Amygdala (tissue), 56 donors: ENCODE measurements at regions not wholly inside any gene's neighbourhood (a gene's known extent, or its start where the extent isn't known, plus 50 kb on each side); places are given as distances from the start of the nearest gene placed in this dataset.
"Not testable (repeated sequence)": the region's sequence is repeated elsewhere in the genome, so short reads cannot be mapped to it uniquely, and the experiment has no call there.

Experiments
- DNase-seq, 56 donors: peaks; one replicate each; lab custom pipeline; 2025; lab: John Stamatoyannopoulos, UW

GRCh38 chr2:78118037-78118436 is 595.9 kb upstream of the LRRTM4 start:
- DNase-seq, result no peak

- no peak for DNase-seq
Observed at GRCh38 chr2:78120275-78120674, 598.1 kb upstream of the LRRTM4 start.

GRCh38 chr2:78125042-78125441 is 602.9 kb upstream of the LRRTM4 start:
- no peak for DNase-seq

- DNase-seq, result no peak
Observed at GRCh38 chr2:78127424-78127823, 605.2 kb upstream of the LRRTM4 start.

GRCh38 chr2:78132391-78133370 is 610.5 kb upstream of the LRRTM4 start:
- no peak for DNase-seq

GRCh38 chr2:78145395-78145996 is 623.3 kb upstream of the LRRTM4 start:
- no peak for DNase-seq

- DNase-seq, result no peak
Observed at GRCh38 chr2:78145997-78146722, 624.0 kb upstream of the LRRTM4 start.

DNA sequence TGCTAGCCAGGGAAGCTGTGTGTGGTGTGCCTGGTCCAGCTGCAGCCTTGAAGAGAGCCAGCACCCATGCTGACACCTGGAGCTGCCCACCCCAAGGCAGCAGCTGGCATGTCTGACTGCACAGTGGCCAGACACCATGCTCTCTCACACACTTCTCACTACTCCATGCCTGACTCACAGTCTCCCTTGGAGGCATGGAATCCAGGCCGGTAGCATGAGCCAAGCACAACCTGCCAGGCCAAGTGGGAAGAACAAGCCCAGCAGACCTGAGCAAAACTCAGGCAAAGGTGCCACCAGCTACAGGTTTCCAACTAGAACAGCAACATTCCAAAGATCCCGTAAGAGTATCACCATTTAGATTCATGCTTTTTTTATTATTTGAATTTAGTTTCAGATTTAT is 625.3 kb upstream of the LRRTM4 start:
- no peak for DNase-seq

DNA sequence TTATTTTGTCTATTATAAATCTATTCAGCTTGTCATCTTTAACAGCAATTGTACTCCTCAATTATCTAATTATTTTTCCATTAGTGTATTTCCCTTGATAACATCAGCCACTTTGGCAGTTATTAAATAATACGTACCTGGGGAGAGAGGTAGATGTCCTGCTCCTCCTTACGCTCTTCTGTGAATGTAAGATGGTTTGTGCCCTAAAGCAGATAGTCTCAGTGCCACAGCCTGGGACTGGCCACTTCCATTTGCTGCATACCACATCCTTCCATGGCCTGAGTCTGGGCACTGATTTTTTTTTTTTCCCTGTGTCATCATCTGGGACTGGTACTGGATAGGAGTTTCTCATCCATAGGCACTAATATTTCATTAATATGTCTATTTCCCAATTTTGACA is 632.4 kb upstream of the LRRTM4 start:
- DNase-seq, result no peak

- DNase-seq, result no peak
Observed at GRCh38 chr2:78162202-78162601, 640.0 kb upstream of the LRRTM4 start.

DNA sequence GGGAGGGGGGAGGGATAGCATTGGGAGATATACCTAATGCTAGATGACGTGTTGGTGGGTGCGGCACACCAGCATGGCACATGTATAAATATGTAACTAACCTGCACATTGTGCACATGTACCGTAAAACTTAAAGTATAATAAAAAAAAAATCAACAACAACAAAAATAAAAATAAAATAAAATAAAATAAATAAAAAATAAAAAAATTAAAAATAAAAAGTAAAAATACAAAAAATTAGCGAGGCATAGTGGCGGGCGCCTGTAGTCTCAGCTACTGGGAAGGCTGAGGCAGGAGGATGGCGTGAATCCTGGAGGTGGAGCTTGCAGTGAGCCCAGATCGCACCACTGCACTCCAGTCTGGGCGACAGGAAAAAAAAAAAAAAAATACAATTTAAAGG is 650.0 kb upstream of the LRRTM4 start:
- not testable (repeated sequence) for DNase-seq

DNA sequence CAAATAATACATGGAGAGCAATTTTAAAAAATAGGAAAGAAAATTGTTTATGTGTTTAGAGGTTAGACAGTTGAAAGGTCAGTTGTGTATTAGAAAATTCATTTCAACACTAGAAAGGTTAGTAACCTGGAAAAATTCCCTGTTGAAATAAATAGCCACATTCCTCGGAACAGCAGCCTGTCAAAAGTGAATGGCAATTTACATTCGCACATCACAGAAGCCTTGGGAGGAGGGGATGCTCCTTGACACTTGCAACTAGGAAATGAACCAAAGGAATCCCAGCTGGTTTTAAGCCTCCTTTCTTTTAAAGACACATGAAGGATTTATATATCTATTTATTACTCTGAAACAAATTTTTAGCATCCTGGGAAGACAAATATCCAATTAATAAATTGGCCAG is 653.5 kb upstream of the LRRTM4 start:
- no peak for DNase-seq

GRCh38 chr2:78201064-78201575 is 678.9 kb upstream of the LRRTM4 start:
- no peak for DNase-seq

GRCh38 chr2:78202366-78202765 is 680.2 kb upstream of the LRRTM4 start:
- DNase-seq, result no peak

DNA sequence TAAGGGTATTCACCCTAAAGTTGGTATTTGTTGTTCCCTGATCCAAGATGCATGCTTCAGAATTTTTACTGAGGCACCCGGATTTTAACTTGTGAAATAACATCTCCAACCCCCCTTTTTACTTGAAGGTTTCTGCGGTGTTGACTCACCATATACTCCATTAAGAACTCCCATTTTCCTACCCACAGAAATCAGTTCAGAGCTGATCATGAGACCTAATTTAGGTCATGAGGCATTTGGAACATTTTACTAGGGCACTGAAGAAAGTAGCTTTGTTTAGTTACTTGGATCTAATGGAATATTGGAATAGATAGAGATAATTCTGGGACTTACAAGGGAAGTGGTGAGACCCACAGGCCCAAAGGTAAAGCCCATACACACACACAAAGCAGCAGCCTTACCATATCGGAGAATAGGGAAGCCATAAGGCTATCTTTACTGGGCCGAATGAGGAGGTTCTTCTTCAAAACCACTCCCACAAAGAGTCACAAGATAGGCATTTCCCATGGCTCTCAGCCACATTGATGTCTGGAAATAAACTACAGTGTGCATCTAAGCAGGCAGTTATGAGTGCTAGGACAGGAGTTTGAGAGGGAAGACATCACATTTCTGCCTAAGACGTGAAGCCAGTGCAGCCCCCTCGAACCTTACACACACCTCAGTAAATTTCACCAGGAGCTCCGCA is 681.0 kb upstream of the LRRTM4 start:
- DNase-seq, result no peak

- DNase-seq, result no peak
Observed at GRCh38 chr2:78218066-78218465, 695.9 kb upstream of the LRRTM4 start.

DNA sequence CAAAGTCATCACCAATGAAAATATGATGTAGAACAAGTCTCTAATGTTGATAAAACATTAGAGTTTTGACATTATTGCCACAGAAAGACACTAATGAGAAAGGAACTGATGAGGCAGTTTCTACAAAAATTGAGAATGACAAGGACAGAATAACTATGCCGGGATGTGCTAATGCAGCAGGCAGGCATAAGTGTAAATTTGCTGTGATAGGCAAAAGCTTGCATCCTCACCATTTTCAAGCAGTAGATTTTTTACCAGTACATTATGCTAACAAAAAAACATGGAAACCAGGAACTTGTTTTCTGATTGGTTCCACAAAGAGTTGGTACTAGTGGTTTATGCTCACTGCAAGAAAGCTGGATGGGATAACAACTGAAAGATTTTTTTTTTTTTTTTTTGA is 715.5 kb upstream of the LRRTM4 start:
- DNase-seq, result no peak

DNA sequence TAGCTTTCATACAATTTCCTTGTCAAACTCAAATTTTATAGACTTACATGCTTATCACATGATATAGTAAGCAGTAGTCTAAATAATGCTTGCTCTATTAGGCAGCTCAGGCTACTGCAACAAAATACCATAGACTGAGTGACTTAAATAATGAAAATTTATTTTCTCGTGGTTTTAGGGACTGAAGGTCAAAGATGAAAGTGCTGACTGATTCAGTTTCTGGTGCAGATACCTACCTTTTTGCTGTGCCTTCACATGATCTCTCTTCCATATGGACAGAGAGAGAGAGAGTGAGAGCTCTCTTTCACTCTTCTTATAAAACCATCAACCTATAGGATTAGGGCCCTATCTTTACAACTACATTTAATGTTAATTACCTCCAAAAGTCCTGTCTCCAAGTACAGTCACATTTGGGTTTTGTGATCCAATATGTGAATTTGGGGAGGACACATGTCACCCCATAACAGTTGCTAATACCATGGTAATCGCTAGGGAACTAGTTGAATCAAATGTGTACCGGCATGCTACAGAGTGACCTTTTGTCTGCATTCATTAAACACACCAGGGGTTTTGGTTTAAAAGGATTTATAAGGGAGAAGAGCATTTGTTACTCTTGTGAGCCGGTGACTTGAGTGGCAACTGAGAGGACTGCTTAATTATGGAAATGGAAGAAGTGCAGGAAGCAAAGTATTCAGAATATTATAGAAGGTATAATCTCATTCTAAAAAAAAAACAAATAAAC is 723.4 kb upstream of the LRRTM4 start:
- DNase-seq, result no peak

DNA sequence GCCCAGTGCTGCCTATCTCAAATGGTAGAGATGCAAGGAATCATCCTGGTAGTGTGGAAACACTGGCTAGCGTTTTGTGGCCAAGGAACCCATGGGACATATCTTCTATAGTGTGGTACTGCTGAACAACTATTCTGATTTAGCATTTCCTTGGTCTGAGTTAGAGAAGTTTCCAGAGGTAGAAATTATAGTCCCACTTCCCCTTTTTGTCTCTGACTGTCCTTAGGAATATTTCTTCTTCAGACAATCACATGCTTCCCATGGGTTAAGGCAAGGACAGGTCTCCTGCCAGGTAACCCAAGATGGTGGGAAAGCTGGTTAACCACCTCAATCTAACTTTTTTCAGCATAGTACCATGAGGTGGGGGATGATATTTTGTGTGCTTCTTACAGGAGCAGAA is 729.5 kb upstream of the LRRTM4 start:
- no peak for DNase-seq

- no peak for DNase-seq
Observed at GRCh38 chr2:78260861-78261260, 738.7 kb upstream of the LRRTM4 start.
